Common myeloid progenitor, CD34-positive (primary cell): ENCODE measurements at regions not wholly inside any gene's neighbourhood (a gene's known extent, or its start where the extent isn't known, plus 50 kb on each side); places are given as distances from the start of the nearest gene placed in this dataset.

ENCODE experiments used
- CTCF ChIA-PET: fragments of 350-600 bp; sonication (Branson Sonifier 250); formaldehyde crosslinking; loops from one replicate; lab custom pipeline; 2021; ENCODE audit warnings: antibody characterized with exemption; lab: Charles Lee
- POLR2A ChIA-PET: fragments of 350-600 bp; sonication (Branson Sonifier 250); formaldehyde crosslinking; loops from one replicate; lab custom pipeline; 2021; ENCODE audit warnings: antibody characterized with exemption; lab: Charles Lee
- DNase-seq, 3 donors: peaks; one replicate each; pipeline versions ENCODE4 v3.0.0 to v3.0.0-alpha.2; 2013
- H3K27ac ChIP-seq, 2 experiments: 1 replicate in 1 of 2; 2 replicates in 1 of 2; pipeline ENCODE4 v1.7.0; 2013; ENCODE audit warnings: inconsistent platforms in 2 of 2, low read length in 2 of 2, mild to moderate bottlenecking in 2 of 2, low read depth in 1 of 2, moderate library complexity in 1 of 2; ENCODE audit not compliant: severe bottlenecking in 2 of 2, insufficient read depth in 1 of 2, poor library complexity in 1 of 2
- H3K27me3 ChIP-seq, 5 experiments: replicated peaks in 2 of 5; 1 replicate in 3 of 5; 2 replicates in 2 of 5; pipeline versions ENCODE4 v1.6.1 to v1.7.0; 2013; ENCODE audit warnings: low read length in 4 of 5, mild to moderate bottlenecking in 2 of 5, moderate library complexity in 2 of 5, inconsistent platforms in 1 of 5; ENCODE audit not compliant: insufficient read depth in 5 of 5, control insufficient read depth in 4 of 5
- H3K36me3 ChIP-seq, 4 experiments: 1 replicate in 2 of 4; 2 replicates in 2 of 4; pipeline versions ENCODE4 v1.6.1 to v1.7.0; 2013; ENCODE audit warnings: low read length in 3 of 4, control low read depth in 1 of 4, mild to moderate bottlenecking in 1 of 4; ENCODE audit not compliant: control insufficient read depth in 4 of 4, insufficient read depth in 4 of 4
- H3K4me1 ChIP-seq, 4 experiments: 1 replicate in 3 of 4; 2 replicates in 1 of 4; pipeline versions ENCODE4 v1.6.1 to v1.7.1; 2013; ENCODE audit warnings: low read length in 3 of 4, mild to moderate bottlenecking in 3 of 4, control low read depth in 1 of 4, inconsistent platforms in 1 of 4, moderate library complexity in 1 of 4; ENCODE audit not compliant: control insufficient read depth in 4 of 4, insufficient read depth in 4 of 4; ENCODE audit errors: control extremely low read depth in 1 of 4
- H3K4me3 ChIP-seq, 7 experiments: 1 replicate in 4 of 7; 2 replicates in 3 of 7; pipeline versions ENCODE4 v1.5.1 to v1.7.0; 2013; ENCODE audit warnings: mild to moderate bottlenecking in 7 of 7, low read length in 6 of 7, moderate library complexity in 6 of 7, inconsistent platforms in 2 of 7, low read depth in 2 of 7, control low read depth in 1 of 7; ENCODE audit not compliant: insufficient read depth in 4 of 7, control insufficient read depth in 1 of 7; ENCODE audit errors: extremely low read depth in 1 of 7
- H3K9me3 ChIP-seq, 5 experiments: 1 replicate in 4 of 5; 2 replicates in 1 of 5; pipeline versions ENCODE4 v1.6.1 to v1.7.1; 2013; ENCODE audit warnings: low read length in 4 of 5, mild to moderate bottlenecking in 2 of 5, inconsistent platforms in 1 of 5, low read depth in 1 of 5, moderate library complexity in 1 of 5; ENCODE audit not compliant: control insufficient read depth in 4 of 5, insufficient read depth in 2 of 5; ENCODE audit errors: control extremely low read depth in 1 of 5
- WGBS: methylation state at CpG from one replicate; pipeline ENCODE4 v1.1.5; 2013; ENCODE audit not compliant: insufficient coverage; 5-methylcytosine and 5-hydroxymethylcytosine counted together

GRCh38 chr2:228956701-228957474 is 314.2 kb downstream of the PID1 start:
- H3K4me1 ChIP-seq: no peaks in the 10 kb centered on the region
- no peak overlapping the region for H3K4me3 ChIP-seq
- no peaks in the 10 kb centered on the region for H3K36me3 ChIP-seq
- WGBS: 92% methylated on average over 5 of the region's 7 CpGs
- DNase-seq: no peak
- ChIA-PET POLR2A (no interaction called here), CTCF (no interaction called here)
- no peaks in the 10 kb centered on the region for H3K9me3 ChIP-seq
- H3K27ac ChIP-seq: no peak overlapping the region
- no peaks in the 10 kb centered on the region for H3K27me3 ChIP-seq

DNA sequence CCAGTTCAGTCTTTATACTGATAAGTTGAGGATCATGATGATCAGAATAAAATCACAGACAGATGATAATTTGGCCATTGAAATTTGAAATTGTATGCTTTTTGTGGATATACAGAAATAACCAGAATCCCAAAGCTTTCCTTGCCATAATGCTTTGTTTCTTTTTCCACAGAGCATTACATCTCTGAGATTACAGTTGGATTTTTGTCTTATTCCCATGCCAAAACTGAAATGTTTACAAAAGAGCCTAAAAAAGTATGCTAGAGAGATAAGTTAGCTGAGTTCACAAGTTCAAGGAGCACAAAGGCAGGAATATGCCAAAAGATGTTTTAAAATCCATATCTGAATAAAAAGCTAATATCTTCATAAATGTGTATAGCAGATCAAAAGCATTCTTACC is 321.3 kb downstream of the PID1 start:
- no peak overlapping the region for H3K27ac ChIP-seq
- POLR2A ChIA-PET: no interaction called here
- DNase-seq: no peak

DNA sequence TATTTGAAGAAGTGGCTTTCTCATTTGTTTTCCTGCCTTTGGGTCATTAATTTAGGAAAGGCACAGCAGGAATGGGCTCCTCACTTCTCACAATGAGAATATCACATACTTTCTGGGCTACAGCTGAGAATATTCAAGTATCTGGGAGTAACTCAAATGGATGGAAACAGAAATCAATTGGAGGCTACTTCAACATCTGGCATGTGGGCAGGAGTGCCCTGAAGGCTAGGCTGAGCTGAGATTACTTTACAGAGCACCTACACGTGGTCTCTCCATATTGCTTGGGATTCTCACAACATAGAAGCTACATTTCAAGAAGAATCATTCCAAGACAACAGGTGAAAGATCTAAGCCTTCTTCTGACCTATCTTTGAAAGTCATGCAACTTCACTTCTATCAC is 325.4 kb downstream of the PID1 start:
- POLR2A ChIA-PET: no interaction called here
- CTCF ChIA-PET: no interaction called here

More for the DNA sequence above, 321.3 kb downstream of the PID1 start:
- no peaks in the 10 kb centered on the region for H3K9me3 ChIP-seq
- H3K4me3 ChIP-seq: no peak overlapping the region
- CTCF ChIA-PET: no interaction called here
- H3K36me3 ChIP-seq: no peaks in the 10 kb centered on the region
- H3K4me1 ChIP-seq: no peaks in the 10 kb centered on the region
- H3K27me3 ChIP-seq: no peaks in the 10 kb centered on the region

DNA sequence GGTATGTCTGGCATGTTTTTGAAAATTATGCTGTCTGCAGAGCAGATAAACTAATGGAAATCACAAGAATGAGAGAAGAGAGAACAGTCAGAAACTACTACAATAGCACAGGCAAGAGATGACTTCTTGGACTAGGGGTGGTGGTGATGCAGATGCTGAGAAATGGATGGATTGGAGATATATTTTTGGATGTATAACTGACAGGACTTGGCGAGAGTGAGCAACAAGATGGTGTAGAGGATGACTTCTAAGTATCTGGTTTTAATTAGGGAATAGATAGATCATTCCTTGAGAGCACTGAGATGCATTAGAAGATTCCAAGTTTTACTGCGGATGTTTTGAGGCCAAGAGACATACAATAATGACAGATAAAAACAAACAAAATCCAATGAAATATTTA is 328.2 kb downstream of the PID1 start:
- Histone ChIP-seq H3K27me3 (no peaks in the 10 kb centered on the region), H3K4me3 (no peak overlapping the region), H3K36me3 (no peaks in the 10 kb centered on the region), H3K9me3 (no peaks in the 10 kb centered on the region), H3K27ac (no peak overlapping the region), H3K4me1 (no peaks in the 10 kb centered on the region)
- no CpG with 5 or more reads among the region's 2 CpGs for WGBS
- CTCF ChIA-PET: no interaction called here
- DNase-seq: no peak
- POLR2A ChIA-PET: no interaction called here

More for the DNA sequence above, 325.4 kb downstream of the PID1 start:
- 67% methylated on average over 1 of the region's 1 CpG for WGBS
- Histone ChIP-seq H3K36me3 (no peaks in the 10 kb centered on the region), H3K4me3 (no peak overlapping the region), H3K4me1 (no peaks in the 10 kb centered on the region), H3K9me3 (no peaks in the 10 kb centered on the region), H3K27me3 (no peaks in the 10 kb centered on the region), H3K27ac (no peak overlapping the region)
- no peak for DNase-seq

DNA sequence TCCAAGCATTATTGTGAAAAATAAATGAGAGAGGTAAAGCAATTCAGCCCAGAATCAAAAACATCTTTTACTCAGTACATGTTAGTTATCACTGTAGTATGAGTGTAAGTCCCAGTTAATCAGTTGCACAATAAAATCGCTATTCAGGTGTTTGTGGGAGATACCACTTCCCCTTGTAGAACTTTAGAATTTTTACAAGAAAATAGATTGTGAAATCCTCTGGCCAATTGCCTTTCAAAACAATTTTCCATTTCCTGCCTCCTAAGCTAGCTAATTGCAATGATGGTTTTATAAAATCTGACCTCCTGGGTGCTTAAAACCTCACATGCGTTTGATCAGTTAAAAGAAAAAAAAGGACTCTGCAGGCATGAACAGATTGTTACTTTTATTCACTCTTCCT is 332.5 kb downstream of the PID1 start:
- ChIA-PET CTCF (no interaction called here), POLR2A (no interaction called here)
- WGBS: 80% methylated on average over 1 of the region's 2 CpGs

DNA sequence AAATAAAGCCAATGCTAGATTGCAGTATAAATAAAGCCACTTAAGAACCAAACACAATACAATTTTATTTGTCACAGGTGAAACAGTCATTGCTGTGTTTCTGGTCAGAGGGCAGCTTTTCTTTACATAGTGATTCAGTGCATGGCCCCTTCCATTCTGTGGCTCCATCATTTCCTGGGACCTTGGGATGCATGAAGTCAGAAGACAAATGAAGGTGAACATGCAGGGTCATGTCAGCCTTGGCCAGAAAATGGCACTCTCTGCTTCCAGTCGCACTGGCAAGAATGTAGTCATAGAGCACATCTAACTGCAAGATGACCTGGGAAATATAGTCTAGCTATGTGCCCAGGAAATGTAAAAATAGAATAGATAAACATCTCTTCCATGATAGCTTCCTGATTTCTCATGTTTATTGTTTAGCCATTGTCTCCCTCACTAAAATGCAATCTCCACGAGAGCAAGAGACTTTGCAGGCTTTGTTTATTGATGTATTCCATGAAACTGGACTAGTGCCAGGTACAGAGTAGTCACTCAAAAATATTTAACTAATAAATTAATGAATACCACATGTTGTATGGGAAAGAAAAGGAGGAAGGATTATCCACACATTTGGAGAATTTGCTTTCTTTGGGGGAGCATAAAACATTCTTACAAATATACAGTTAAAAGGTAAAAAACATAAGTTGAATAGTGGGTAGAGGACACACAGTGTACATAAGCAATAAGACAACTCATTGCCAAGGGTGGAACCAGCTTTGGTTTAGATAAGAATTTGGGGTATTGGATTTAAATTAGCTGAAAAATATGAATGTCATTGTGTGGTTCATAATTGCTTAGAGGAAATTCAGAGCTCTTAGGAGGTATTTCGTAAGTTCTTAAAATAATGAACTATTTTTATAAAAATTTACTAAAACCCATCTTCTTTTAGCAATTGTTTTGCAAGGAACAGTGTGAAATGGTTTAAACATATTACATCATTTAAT is 343.8 kb downstream of the PID1 start:
- CTCF ChIA-PET: no interaction called here
- H3K4me1 ChIP-seq: no peaks in the 10 kb centered on the region
- DNase-seq: no peak
- no peak overlapping the region for H3K27ac ChIP-seq
- H3K9me3 ChIP-seq: peaks cover 0 to 1% (median 0%) of the 10 kb centered on the region in 5 experiments
- POLR2A ChIA-PET: no interaction called here
- no peak overlapping the region for H3K4me3 ChIP-seq
- 100% methylated on average over 1 of the region's 3 CpGs for WGBS
- no peaks in the 10 kb centered on the region for H3K27me3 ChIP-seq
- no peaks in the 10 kb centered on the region for H3K36me3 ChIP-seq

More for the DNA sequence above, 332.5 kb downstream of the PID1 start:
- no peaks in the 10 kb centered on the region for H3K27me3 ChIP-seq
- no peaks in the 10 kb centered on the region for H3K4me1 ChIP-seq
- no peak for DNase-seq
- no peaks in the 10 kb centered on the region for H3K36me3 ChIP-seq
- H3K4me3 ChIP-seq: no peak overlapping the region
- H3K9me3 ChIP-seq: peaks cover 0 to 7% (median 0%) of the 10 kb centered on the region in 5 experiments
- no peak overlapping the region for H3K27ac ChIP-seq

GRCh38 chr2:228919808-228920207 is 351.3 kb downstream of the PID1 start:
- H3K4me3 ChIP-seq: no peak overlapping the region
- no peaks in the 10 kb centered on the region for H3K36me3 ChIP-seq
- DNase-seq: no peak
- ChIA-PET CTCF (no interaction called here), POLR2A (no interaction called here)
- peaks cover 0 to 1% (median 0%) of the 10 kb centered on the region in 5 experiments for H3K9me3 ChIP-seq
- no peak overlapping the region for H3K27ac ChIP-seq
- no peaks in the 10 kb centered on the region for H3K27me3 ChIP-seq
- H3K4me1 ChIP-seq: no peaks in the 10 kb centered on the region
- WGBS: 95% methylated on average over 2 of the region's 4 CpGs
